ENCODE measurements at regions not wholly inside any gene's neighbourhood (a gene's known extent, or its start where the extent isn't known, plus 50 kb on each side); places are given as distances from the start of the nearest gene placed in this dataset.

GRCh38 chr5:89071941-89072331 is 189.0 kb upstream of the MEF2C start:
- no peak for FAIRE-seq
- dilution Hi-C loops (cut with MboI; ENCODE audit: extremely low pct_ligation_motif_present, low sequenced_read_pairs): no loop called here

More at GRCh38 chr5:89071941-89072331, 189.0 kb upstream of the MEF2C start:
- BruUV-seq (replicated peaks): no TSS peak
- ChIA-PET CTCF (interaction anchor here (0.8 to 3.5 kb wide), 4 partner anchors 10 to 348 kb away, joined by 3 to 11 read pairs (median 4); no protein-coding TSS in a partner anchor), POLR2A (no interaction called here)
- TF ChIP-seq JUN (IDR thresholded peaks at IDR 0.05; ENCODE audit: borderline replicate concordance, insufficient read depth, insufficient read length, low read depth) (no peak), GATA2 (IDR thresholded peaks at IDR 0.05; ENCODE audit: insufficient read depth, insufficient read length, low read depth, low read length) (no peak), CTCF (IDR thresholded peaks at IDR 0.05; ENCODE audit: extremely low read depth in 1 of 2, insufficient read depth in 1 of 2, low read depth in 1 of 2, low read length in 2 of 2) (no peak), MAX (IDR thresholded peaks at IDR 0.05; ENCODE audit: insufficient read depth, insufficient read length) (no peak), FOS (IDR thresholded peaks at IDR 0.05; ENCODE audit: borderline replicate concordance, insufficient read depth, low read length) (no peak), EZH2 (IDR thresholded peaks at IDR 0.05; ENCODE audit: borderline replicate concordance, low read depth, low read length, severe bottlenecking) (no peak), MYC (IDR thresholded peaks at IDR 0.05; ENCODE audit: low read depth, low read length) (no peak), POLR2AphosphoS5 (IDR thresholded peaks at IDR 0.05; ENCODE audit: insufficient read depth, low read depth, low read length) (no peak), POLR2A (IDR thresholded peaks at IDR 0.05; ENCODE audit: low read depth, low read length) (no peak)
- H3K27ac ChIP-seq (ENCODE audit: insufficient read depth, low read depth, low read length): no peak overlapping the region
- no peak for DNase-seq (ENCODE audit: low read depth, low spot score)
- H2AFZ ChIP-seq (ENCODE audit: low read depth, low read length): no peak overlapping the region
- no peaks in the 10 kb centered on the region for H3K9me1 ChIP-seq (replicated peaks; ENCODE audit: control insufficient read depth, extremely low read depth, insufficient read depth, low read length)
- H3K36me3 ChIP-seq (ENCODE audit: control insufficient read depth in 2 of 2, extremely low read depth in 1 of 2, insufficient read depth in 2 of 2, low read length in 2 of 2): no peaks in the 10 kb centered on the region
- H3K4me1 ChIP-seq (ENCODE audit: control insufficient read depth, extremely low read depth, insufficient read depth, low read length): no peaks in the 10 kb centered on the region
- no peak overlapping the region for H3K4me2 ChIP-seq (ENCODE audit: insufficient read depth, low read length)
- H3K4me3 ChIP-seq (replicated peaks in 1 of 3; ENCODE audit: insufficient read depth in 1 of 3, low read depth in 1 of 3, low read length in 3 of 3): no peak overlapping the region
- no peaks in the 10 kb centered on the region for H3K79me2 ChIP-seq (ENCODE audit: control insufficient read depth, insufficient read depth, low read length)
- intact Hi-C loops (cut with micrococcal nuclease): no loop called here
- H3K9ac ChIP-seq (replicated peaks; ENCODE audit: extremely low read depth, insufficient read depth, low read length): no peak overlapping the region
- H3K27me3 ChIP-seq (ENCODE audit: control insufficient read depth in 2 of 2, insufficient read depth in 2 of 2, low read length in 2 of 2): no peaks in the 10 kb centered on the region
- no peaks in the 10 kb centered on the region for H3K9me3 ChIP-seq (replicated peaks; ENCODE audit: control insufficient read depth, insufficient read depth, low read length)
- H4K20me1 ChIP-seq (replicated peaks; ENCODE audit: control insufficient read depth, extremely low read depth, insufficient read depth, low read length): no peaks in the 10 kb centered on the region

Data from endothelial cell of umbilical vein (primary cell).